Epidermal melanocyte (primary cell): ENCODE measurements at regions not wholly inside any gene's neighbourhood (a gene's known extent, or its start where the extent isn't known, plus 50 kb on each side); places are given as distances from the start of the nearest gene placed in this dataset.

Experiments used
- DNase-seq: peaks from one replicate; pipeline ENCODE4 v3.0.0; 2011; ENCODE audit warnings: low spot score; ENCODE audit not compliant: insufficient read length

DNA sequence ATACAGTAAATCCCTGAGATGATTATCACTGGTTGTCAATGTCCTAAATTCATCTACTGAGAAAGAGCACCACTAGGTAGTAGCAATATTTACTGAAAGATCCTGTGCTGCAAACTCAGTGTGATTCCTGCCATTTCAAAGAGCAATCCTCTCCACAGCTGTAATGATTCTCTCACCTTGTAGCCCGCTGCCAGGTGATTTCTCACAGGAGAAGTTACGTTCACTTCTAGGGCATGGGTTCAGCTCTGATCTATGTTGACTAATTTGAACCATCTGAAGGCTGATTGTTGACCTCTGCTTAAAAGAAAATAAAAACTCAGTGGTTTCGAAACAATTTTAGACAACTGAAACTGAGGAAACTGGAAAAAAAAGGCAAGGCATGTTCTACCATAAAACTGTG lies 197.0 kb downstream of the FAT4 start:
- no peak for DNase-seq

- DNase-seq, result no peak
These were observed 200.3 kb downstream of the FAT4 start for GRCh38 chr4:125515016-125515415.

GRCh38 chr4:125517831-125518230 lies 203.1 kb downstream of the FAT4 start:
- no peak for DNase-seq

DNA sequence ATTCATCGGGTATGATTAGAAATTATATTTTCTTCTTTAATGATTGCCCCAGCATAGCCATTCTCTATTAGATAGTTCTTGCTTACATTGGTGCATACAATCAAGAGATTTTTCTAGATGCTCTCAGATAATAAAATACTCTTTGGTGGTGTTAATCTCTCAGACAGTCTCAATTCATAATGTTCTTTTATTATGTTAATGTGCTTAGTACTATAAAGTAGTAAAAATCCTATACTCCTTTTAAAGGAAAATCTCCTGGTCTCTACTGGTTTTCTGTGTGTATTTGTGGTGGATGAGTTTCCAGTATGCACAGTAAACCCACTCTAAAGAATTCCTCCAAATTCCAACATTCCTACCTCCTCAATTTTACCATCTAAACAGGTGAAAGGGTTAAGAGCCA lies 203.5 kb downstream of the FAT4 start:
- DNase-seq, result no peak

DNA sequence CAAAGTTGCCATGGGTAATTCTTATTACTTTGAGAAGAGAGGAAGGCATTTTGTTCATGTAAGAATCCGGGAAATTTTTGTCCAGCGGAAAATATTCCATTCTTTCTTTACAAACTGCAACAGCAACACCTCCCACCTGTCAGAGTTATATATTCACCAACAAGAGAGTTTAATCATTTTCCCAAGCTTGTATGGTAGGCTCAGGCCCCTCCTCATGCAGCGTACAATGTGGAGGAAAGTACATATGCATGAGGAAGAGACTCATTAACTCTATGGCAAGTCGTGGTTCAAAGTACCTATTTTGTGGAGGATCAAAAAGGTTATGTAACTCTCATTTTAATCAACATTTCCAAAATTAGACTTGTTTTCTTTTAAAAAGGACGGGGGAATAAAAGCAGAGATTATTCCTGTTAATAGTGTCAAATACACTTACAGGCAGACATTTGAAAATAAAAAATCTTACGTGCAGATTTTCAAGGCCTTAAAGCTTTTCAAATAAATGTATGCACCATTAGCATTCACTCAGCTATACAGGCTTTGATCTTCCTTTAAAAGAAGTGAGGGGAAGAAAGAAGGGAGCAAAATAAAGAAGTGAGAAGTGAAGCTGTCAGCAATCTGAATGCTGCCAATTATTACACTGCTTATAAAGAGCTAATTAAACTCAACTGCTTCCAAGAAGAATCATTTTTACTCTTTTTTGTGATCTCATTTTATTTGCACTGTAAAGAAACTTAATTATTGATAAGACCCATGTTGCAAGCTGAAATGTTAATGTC lies 204.8 kb downstream of the FAT4 start:
- no peak for DNase-seq

DNA sequence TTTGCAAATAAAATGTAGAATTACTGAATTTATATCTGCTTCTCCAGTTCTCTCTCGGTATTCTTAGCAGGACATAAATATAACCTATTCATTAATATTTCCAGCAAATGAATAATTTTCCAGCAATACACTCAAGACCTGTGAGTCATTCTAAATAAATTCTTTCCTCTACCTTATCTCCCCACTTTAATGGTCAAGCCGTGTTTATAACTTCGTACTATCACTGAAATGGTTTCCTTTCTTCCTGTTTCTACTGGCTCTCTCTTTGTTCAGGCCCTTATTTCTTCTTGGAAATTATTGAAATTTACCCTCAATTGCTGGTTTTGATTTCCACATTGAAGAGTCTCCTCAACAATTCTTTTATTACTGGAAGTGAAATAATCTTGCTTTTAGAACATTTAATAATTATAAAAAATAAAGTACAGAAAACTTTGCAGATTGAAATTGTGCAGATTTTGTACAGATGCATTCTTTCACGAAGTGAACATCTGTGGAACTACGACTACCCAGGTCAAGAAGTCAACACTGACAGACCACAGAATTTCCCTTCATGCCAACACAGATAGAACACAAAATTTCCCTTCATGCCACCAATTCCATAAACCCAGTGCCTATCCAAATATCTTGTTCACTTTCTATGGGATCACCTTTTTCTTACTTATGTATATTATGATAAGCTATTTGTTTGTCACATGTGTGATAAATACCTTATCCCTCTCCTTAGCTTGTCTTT lies 205.7 kb downstream of the FAT4 start:
- no peak for DNase-seq

DNA sequence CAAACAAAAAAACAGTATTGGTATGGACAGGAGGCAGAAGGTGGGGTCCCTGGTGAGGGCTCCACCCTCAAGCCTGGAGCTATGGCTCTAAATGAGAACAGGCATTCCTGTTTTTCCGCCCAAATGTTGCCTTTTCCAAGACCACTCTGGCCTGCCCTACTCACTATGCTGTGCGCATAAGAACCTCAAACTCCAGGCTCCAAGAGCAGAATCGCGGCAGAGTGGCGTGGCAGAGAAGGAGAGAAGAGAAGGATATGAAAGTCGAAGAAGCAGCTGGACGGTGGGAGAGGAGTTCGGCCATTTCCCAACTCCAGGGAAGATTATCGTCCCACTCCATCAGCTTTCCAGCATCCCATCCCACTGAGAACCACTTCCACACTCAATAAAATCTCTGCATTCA lies 207.8 kb downstream of the FAT4 start:
- DNase-seq, result no peak

DNA sequence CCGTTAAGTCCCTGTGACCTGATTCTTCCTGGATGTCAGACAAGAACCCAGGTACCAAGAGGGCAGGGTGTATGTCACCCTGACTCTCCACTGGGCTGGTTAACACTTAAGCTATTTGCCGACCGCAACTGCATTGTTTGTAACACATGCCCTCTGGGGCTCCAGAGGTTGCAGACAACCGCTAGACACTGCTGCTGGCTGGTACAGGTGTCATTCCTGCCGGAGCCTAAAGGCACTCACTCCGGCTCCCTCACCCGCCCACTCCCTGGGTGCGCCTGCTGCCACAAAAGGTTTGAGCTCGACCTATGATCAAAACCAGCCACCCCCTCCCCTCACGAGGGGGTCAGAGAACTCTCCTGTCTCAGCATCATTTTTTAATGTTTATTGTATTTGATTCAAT lies 208.2 kb downstream of the FAT4 start:
- no peak for DNase-seq

DNA sequence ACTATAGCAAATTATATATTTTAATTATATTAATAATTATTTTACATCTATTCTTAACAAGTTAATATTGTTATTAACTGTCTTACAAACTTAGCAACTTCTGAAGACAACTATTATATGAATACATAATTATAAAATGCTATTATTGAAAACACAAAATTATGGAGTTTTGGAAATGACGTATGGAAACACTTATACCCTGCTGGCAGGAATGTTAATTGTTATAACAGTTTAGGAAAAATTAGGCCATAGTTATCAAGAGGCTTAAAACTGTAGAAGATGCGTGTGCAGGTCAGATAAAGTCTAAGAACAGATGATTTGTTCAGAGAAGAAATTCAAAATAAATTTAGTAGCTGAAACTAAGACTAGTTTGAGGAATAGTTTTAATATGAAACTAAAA lies 211.7 kb downstream of the FAT4 start:
- no peak for DNase-seq

DNA sequence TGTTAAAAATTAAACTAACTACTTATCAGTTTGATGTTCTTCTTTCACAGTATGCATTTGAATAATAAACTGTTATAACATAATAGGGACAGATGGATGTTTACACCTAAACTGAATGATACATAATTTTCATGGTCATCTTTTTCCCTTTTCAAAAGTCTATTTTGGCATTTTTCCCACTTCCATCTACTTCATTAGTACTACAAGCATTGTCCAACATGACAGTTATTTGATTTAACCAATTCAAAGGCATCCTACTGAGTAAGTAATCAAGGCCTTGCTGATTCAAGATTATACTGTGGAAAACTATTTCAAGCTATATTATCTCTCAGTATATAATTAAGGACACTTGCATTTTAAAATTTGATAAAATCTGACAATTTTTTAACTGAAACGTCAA lies 212.9 kb downstream of the FAT4 start:
- no peak for DNase-seq

GRCh38 chr4:125529071-125529470 lies 214.3 kb downstream of the FAT4 start:
- DNase-seq, result no peak

GRCh38 chr4:125538670-125539069 lies 223.9 kb downstream of the FAT4 start:
- DNase-seq, result no peak

DNA sequence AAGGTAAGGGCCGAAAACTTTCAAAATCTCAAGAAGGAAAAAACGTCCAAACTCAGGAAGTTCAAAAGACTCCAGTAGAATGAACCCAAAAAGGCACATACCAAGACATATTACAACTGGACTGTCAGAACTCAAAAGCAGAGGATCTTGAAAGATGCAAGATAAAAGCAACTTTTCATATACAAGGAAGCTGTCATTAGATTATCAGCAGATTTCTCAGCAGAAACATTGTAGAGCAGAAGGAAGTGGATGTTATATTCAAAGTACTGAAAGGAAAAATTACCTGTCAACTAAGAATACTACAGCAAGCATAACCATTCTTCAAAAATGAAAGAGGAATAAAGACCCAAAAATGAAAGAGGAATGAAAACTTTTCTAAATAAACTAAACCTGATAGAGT lies 224.9 kb downstream of the FAT4 start:
- no peak for DNase-seq

- no peak for DNase-seq
These were observed 227.2 kb downstream of the FAT4 start for GRCh38 chr4:125541836-125542385.

DNA sequence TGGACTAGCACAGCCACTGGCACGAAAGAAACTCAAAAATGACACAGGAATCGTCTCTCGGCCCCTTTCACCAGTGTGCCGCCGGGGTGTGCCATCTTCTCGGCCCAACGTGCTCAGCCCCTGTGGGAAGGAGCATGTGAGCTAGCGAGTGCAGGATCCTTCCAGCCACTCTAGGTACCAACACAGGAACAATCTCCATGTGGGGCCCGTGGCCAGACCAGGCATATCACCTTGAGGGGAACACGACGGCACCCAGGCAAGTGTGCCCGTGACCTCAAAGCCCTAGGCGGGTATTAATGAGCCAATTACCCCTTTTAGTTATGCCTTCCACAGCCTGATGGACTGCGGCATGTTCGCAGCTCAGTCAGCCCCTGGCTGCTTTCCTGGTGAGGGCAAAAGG lies 231.5 kb downstream of the FAT4 start:
- no peak for DNase-seq

DNA sequence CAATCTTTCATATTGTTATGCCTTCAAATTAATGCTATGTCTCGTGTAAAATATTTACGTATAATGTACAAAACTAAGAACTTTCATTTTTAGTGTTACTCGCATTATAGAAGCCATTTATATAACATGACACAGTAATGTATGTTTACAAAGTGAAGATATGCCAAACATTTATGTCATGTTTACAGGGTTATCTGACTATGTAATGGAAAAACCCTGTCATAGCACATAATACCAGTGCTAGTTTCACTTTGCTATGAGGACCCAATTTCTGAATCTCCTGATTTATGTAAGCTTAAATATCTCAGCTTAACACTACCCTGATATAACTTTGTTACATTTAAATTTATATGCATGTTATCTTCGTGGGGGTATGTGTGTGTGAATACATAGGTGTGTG lies 233.1 kb downstream of the FAT4 start:
- DNase-seq, result no peak

GRCh38 chr4:125550769-125551168 lies 236.0 kb downstream of the FAT4 start:
- DNase-seq, result no peak

GRCh38 chr4:125551466-125551865 lies 236.7 kb downstream of the FAT4 start:
- DNase-seq, result no peak

DNA sequence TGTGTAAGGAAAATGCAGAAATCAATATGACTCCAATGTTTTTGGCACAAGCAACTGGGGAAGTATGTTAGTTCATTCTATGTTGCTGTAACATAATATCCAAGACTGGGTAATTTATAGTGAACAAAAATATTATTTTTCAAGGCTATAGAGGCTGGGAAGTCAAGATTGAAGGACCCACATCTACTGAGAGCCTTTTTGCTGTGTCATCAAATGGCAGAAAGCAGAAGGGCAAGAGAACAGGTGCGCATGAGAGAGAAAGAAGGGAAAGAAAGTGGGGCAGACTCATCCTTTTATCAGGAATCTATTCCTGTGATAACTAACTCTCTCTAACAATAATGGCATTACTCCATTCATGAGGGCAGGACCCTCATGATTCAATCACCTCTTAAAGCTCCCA lies 237.2 kb downstream of the FAT4 start:
- no peak for DNase-seq

DNA sequence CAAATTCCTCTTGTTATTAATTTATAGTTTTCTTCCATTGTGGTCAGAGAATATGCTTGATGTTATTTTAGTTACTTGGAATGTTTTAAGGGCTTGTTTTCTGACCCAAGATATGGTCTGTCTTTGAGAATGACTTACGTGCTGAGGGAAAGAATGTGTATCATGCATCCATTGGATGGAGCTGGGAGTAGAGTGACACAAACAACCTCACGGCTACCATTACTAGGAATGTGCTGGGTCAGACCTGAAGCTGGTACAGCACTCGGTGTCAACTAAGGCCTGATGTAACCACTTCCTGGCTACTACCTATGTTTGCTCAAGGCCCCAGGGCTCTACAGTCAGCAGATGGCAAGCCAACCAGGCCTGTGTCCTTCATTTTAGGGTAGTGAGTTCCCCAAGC lies 257.8 kb downstream of the FAT4 start:
- no peak for DNase-seq

GRCh38 chr4:125573368-125573767 lies 258.6 kb downstream of the FAT4 start:
- no peak for DNase-seq

DNA sequence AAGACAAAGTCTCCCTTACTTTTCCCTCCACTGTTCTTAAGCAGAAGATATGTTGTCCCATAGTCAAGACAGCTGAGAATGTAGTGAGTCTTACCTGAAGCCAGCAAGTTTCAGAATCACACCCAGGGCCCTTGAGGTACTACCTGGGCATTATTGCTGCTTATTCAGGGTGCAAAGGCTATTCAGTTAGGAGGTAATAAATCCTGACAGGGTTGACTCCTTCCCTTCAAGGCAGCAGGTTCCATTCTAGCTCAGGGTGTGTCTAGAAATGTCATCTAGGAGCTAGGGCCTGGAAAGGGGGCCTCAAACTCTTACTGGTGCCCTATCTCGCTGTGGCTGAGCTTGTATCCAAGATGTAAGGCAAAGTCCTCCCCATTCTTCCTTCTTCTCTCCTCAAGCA lies 259.0 kb downstream of the FAT4 start:
- no peak for DNase-seq

DNA sequence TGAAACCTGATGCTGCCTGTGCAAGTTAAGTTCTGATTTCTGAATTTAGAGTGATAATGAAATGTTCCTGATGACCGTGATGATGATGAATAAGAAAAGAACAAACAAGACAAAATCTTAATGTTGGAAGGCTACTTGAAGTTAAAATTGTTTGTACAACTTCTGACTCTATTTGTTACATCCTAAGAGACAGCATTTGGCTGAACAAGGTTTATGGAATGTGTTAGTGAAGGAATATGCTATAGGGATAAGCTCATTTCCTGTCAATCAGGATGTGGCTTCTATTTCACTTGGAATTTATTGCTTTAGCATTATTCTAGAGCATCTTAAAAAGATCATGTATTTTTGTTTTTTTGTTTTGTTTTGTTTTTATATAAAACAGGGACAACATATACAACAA lies 267.5 kb downstream of the FAT4 start:
- DNase-seq, result no peak
